ENCODE measurements at regions not wholly inside any gene's neighbourhood (a gene's known extent, or its start where the extent isn't known, plus 50 kb on each side); places are given as distances from the start of the nearest gene placed in this dataset.

DNA sequence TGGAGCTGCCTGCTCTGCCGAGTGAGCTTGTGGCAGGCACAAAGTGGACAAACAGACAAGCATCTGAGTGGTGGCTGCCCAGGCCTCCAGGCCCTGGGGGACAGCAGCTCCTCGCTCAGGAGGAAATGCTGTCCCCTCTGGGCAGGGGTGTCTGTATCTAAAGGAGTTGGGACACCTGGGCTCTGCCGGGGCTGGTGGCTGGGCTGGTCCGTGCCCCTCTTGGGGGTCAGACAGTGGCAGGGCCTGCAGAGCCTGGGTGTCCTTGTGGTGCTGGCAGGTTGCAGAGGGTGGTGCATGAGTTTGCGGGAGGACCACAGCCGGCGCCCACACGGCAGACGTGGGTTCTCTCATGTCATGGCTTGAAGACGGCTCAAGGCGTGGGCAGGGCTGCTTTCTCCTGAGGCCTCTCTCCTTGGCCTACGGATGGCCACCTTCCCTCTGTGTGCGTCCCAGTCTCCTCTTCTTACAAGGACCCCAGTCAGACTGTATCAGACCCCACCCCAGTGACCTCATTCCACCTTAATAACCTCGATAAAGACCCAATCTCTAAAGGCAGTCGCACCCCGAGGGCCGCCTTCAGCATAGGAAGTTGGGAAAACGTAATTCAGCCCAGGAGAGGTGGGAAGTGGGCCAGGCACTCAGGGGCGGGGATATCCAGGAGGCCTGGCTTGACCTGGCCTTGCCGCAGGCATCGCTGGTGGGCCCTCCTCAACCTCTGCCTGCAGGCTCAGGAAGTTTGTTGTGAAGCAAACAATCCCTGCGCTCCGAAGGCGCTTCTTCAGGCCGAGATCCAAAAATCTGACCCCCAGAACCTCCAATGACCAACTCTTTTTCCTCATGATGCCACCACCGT lies 110.0 kb downstream of the KIF26A start:
- no peak for DNase-seq (ENCODE audit: low read depth, low spot score)

DNA sequence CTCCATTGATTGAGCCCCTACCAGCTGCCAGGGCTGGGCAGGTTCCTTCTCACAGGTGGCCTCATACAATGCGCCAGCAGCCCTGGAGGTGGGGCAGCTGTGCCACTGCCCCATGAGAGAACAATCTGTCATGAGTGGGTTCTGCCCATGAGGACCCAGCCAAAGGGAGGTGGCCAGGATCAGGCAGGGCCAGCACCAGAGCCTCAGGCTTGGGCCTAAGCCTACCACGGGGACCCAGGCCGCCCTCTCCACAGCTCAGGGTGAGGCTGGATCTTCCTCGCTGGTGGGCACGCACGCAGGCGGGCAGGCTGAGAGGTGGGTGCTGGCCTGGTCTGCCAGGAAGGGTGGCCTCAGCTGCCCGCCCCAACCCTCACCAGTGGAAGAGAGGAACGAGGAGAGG lies 110.7 kb downstream of the KIF26A start:
- DNase-seq (ENCODE audit: low read depth, low spot score) = no peak
- no peak overlapping the region for H3K4me3 ChIP-seq (ENCODE audit: low read length)

More for the DNA sequence above, 110.0 kb downstream of the KIF26A start:
- H3K4me3 ChIP-seq (ENCODE audit: low read length) = no peak overlapping the region

DNA sequence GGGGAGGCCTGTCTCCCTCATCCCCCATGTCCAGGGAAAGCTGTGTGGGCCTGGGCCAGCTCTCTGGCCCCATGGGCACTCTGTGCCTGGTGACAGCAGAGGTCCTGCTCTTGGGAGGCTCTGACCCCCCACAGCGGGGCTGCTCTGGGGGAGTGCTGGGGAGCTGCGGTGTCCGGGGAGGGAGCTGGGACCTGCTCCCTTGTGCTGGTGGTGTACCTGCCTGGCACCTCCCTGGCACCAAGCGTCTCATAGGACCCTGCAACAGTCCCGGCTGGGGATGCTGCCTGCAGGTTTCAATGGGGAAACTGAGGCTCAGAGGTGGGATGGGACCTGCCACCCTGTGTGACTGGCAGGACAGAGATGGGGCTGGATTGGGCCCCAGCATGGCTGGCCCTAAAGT lies 111.3 kb downstream of the KIF26A start:
- no peak overlapping the region for H3K4me3 ChIP-seq (ENCODE audit: low read length)
- no peak for DNase-seq (ENCODE audit: low read depth, low spot score)

DNA sequence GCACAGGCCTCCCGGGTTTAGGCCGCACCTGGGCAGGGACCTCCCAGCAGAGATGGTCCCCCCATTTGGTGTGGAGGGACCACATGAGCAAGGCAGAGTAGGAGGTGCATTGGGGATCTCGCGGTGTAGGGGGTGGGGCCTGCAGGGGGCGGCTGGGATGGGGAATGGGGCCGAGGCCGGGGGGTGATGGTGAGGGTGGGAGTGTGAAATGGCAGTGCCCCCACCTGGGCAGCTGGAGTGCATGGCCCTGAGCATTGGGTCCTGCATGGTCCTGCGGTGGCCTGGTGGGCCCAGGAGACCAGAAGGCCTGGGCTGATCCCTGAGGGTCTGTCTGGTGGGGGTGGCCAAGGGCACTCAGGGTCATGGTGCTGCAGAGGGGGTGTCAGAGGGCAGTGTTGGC lies 111.8 kb downstream of the KIF26A start:
- H3K4me3 ChIP-seq (ENCODE audit: low read length) = no peak overlapping the region
- DNase-seq (ENCODE audit: low read depth, low spot score) = no peak

DNA sequence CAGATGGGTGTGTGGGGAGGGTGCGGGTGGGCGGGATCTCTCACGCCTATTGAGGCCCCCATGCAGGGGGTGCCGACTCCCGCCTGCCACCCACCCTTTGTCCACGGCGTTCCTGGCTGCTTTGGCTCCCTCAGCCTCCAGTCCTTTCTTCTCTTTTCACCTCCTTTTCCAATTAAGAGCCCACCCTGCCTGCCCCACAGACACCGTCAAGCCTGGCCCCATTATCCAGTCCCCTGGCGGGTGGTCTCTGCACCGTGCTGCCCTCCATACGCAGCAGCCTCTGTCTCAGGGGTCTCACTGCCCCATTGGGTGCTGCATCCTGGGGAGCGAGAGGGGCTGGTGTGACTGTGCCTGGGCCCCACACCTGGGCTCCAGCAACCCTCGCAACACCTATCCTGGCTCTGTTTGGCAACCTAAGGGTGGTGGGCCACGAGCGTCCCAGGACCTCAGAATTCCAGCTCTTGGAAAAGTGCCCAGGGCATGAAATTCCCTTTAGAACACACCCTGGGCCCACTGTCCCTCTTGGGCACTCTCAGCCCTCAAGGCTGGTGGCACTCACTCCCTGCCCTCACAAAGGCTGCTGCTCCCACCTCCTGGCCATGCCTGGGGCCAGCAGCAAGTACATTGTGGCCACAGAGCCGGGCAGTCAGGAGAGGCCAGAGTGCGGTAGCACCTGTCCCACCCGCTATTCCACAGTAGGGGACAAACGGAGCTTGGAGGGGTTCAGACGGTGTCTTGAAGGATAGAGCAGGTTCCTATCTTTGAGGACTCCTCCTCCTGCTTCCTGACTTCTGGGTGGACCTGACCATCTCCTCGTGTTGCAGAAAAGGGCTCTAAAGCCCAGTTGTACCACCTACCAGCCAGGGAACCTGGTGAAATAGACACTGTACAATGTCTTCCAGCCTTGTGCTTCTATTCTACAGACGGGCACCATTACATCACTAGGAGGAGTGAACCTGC lies 114.1 kb downstream of the KIF26A start:
- no peak for DNase-seq (ENCODE audit: low read depth, low spot score)
- no peak overlapping the region for H3K4me3 ChIP-seq (ENCODE audit: low read length)

DNA sequence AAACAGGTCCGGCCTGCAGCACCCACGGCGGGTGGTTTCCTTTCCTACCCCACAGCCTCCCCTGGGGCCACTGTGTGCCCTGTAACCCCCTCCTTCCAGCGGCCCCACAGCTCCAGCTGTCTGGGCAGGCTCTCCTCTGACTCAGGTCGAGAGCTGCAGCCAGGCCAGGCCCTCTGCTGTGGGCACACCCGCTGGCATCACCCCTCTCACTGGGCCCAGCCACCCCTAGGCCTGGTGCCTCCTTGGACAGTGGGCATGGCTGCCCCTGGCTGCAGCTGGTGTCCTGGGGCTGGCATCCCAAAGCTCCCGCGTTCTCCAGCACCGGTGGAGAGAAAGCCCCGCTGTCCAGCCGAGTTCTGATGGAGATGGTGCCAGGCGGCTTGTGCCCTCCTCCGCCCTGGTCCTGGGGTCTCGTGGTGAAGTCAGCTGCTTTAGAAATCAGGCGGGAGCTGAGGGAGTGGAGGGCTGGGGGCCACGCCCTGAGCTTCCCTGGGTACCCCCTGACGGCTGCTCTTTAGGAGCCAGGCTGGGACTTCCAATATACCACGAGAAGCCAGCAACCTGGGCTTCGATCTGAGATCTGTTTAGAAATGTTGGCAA lies 114.9 kb downstream of the KIF26A start:
- no peak overlapping the region for H3K4me3 ChIP-seq (ENCODE audit: low read length)
- no peak for DNase-seq (ENCODE audit: low read depth, low spot score)

DNA sequence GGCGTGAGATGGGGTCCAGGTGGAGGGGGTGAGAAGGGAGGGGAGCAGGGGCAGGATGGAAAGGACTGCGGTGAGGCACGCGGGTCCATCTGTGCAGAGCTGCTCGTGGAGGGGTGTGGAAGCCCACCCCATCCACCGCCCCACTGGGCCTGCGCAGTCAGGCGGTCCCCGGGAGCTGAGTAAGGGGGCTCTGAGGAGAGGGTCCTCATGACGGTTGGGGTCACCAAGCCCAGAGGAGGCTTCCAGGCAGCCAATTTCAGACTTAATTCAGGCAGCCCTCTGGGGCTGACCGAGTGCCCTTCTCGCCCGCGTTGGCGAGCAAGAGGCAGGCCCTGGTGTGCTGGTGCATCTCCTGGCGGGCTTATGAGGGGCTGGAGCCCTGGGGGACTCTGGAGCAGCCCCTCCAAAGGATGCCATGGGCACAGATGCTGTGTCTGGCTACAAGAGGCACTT lies 115.5 kb downstream of the KIF26A start:
- H3K4me3 ChIP-seq (ENCODE audit: low read length) = no peak overlapping the region
- DNase-seq (ENCODE audit: low read depth, low spot score) = no peak

DNA sequence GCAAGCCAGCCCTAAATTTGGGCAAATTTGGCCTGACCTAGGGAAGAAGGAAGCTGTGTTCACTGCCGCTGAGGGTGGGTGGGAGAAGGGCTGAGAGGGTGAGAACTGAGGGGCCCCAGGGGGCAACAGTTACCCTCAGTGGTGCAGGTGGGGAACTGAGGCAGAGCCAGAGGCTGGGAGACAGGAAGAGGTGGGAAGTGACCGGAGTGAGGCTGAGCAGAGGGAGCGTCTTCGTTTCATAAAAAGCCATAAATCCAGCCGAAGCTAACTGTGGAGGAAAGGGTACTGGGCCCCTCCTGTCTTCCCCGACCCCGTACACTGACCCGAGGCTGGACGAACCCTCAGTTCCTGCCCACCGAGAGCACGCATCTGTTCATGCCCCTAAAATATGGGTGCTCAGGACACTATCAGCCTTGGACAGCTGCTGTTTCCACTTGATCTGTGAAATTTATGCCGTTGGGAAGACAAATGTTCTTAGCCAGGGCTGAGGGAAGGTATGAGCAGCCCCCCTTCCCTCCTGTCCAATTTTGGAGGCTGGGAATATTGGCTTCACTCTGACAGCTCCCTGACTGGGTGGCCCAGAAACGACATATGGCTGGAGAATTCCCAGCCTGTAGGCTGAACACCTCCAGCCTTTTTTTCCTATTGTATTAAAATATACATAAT lies 116.5 kb downstream of the KIF26A start:
- H3K4me3 ChIP-seq (ENCODE audit: low read length) = no peak overlapping the region
- DNase-seq (ENCODE audit: low read depth, low spot score) = no peak

DNA sequence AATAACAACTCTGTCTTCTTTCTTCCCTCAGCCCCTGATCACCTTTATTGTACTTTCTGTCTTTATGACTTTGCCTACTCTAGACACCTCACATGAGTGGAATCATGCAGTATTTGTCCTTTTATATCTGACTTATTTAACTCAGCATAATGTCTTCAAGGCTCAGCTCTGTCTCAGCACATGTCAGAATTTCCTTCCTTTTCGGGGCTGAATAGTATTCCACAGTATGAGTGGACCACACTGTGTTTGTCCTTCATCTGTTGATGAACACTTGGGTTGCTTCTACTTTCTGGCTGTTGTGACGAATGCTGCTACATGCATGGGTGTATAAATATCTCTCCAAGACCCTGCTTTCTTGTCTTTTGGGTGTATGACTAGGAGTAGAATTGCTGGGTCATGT lies 117.6 kb downstream of the KIF26A start:
- H3K4me3 ChIP-seq (ENCODE audit: low read length) = no peak overlapping the region
- no peak for DNase-seq (ENCODE audit: low read depth, low spot score)

DNA sequence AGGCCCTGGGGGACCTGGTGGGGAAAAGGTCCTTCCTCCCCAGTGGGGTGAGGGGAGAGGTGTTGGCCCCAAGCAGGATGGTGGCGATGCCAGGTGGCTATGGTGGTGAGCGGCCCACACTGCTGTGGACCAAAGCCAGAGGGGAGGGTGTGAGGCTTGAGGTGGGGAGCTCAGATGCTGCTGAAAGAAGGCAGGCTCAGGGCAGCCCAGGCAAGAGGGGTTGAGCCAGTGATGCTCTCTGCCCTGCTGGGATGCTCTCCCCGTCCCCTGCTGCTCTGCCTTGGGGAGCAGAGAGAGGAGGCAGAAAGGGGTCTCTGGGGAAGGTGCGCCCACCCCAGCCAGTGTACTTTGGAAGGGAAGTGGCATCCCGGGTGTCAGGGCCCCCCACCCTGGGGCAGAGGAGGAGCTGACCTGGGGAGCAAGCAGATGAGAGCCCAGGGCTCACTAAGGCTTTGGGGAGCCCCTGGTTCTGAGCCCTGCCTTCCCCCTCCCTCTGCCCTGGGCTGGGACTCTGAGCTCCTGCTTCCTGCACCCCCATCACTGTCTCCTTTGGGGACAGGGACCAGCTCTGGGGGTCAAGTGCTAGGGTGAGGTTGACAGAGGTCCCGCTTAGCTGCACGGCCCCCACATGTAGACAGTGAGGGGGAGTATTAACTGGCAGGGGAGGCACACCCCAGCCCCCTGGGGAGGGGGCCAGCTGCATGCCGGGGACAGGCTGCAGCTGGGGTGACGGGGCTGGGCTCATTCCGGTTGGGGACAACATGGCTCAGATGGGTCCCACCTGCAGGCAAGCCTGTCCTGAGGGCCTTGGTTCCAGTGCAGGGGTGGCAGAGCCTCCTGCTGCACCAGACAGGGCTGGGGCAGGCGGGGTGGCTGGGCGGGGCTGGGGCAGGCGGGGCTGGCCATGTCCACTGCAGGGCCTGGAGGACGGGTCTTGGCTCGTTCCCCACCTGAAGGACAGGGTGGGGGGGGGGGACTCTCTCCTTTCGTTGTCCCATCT lies 124.4 kb downstream of the KIF26A start:
- no peak overlapping the region for H3K4me3 ChIP-seq (ENCODE audit: low read length)
- no peak for DNase-seq (ENCODE audit: low read depth, low spot score)

DNA sequence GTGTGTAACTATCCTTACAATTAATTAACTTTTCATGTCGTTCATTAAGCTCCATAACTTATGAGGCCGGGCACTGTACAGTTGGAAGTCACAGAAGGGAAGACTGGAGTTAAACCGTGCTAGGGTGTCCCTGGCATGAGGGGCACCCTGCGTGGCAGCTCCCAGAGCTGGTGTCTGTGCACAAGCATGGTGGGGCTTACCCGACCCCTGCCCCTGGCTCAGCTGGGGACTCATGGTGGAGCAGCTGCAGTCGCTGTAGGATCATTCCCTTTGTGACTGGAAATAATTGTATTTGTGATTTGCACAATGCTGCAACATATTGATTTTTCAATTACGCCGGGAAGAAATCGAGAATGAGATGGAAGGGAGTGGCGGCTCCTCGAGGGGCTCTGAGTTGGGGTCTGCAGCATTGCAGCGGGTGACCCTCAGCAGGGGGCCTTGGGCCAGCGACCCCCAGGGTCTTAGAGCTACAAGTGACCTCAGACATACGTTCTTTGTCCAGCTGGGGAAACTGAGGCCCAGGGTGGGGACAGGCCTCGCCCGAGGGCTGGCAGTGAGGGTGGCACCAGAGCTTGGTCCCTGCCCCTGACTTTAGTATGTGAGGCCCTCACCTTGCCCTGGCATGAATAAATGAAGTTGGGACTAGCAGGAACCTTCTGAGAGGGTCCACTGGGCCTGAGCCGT lies 125.4 kb downstream of the KIF26A start:
- DNase-seq (ENCODE audit: low read depth, low spot score) = no peak
- no peak overlapping the region for H3K4me3 ChIP-seq (ENCODE audit: low read length)

DNA sequence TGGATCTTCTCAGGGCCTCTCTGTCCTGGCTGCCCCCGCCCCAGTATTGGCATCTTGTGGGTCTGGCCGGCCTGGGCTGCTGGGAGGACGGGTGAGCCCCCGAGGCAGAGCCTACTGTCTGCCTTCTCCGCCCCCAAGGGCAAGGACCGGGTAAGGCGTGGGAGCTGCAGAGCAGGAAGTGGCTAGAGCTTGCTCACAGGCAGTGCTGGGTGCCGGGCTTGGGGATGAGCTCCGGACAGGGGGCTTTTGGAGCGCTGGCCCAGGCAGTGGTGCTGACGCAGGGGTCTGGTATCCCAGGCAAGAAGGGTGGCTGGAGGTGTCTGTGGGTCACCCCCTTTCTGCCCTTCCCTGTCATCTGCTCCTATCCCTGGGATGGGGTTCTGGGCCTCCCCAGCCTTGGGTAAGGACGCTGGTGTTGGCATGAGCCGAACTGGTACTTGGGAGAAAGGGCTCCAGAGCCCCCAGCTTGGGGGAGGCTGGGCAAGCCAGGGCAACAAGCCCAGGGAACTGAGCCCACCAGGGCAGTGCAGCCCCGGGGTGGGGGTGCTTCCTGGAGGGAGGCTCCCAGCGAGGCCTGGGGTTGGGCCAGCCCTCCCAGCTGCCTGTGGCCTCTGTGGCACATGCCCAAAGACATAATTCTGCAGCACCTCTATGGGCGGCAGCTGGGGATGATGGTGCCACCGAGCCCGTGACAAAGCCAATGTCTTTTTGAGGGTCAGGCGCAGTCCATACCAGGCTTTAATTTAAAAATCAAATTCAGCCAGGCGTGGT lies 126.3 kb downstream of the KIF26A start:
- no peak overlapping the region for H3K4me3 ChIP-seq (ENCODE audit: low read length)
- DNase-seq (ENCODE audit: low read depth, low spot score) = no peak

DNA sequence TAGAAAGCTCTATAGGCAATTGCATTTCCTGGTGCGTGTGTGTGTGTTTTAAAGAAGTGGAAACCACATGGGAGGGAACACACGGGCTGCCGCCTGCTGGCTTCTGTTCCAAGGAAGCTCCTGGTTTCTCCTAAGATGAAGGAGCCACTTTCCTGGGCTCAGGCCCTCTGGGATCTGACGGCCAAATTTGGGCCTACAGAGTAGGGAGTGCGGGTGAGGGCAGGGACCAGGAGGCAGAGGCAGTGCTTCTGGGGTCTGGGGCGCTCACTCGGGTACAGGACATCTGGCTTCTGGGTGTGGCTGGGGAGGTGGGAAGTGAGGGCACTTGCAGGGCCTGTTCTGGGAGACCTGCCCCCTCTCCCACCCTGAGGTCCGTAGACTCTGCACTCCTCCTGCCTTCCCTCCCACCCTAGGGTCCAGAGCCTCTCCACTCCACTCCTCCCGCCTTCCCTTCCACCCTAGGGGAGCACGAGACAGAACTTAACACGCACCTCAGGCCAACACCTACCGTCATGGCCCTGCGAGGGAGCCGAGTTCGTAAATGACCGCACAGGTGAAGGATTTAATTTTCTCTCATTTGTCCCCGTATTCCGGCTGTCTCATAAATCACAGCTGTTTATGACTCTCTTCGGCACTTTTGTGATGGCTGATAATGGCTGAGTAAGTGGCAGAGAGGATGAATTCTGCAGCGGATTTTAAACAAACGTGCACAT lies 127.7 kb downstream of the KIF26A start:
- no peak for DNase-seq (ENCODE audit: low read depth, low spot score)

DNA sequence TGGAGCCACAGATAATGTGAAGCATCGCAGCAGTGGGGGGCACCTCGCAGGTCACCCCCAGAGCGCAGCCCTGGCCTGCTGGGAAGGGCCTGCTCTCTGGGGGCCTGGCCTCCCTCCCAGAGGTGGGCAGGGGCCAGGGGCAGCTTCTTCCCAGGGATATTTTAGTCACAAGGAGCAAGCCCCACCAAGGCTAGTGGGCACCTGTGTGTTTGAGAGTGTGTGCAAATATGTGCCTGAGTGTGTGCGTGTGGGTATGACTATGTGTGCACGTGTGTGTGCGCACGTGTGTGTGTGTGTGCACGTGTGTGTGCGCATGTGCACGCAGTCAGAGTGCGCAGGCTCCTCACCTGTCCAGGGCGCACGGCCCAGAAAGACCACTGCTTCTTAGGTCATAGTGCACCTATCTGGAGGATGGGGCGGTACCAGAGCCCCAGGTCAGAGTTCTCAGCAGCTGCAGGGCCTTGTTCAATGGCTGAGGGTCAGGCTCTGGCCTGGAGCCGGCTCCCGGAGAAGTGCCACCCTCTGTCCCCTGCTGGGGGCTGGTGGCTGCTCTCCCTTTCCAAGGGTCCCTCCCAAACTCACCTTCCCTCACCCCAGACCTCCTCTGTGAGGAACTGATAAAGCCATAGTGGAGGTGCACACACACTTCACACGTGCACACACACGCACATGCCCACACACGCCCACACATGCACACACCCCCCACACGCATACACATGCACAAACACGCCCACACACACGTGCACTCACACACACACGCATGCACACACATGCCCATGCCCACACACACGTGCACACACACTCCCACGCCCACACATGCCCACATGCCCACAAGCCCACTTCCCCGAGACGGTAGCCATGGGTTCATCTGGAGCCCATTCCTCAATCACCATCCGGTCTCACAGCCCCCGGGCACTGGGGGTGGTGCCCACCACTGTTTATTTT lies 128.5 kb downstream of the KIF26A start:
- no peak for DNase-seq (ENCODE audit: low read depth, low spot score)
- no peak overlapping the region for H3K4me3 ChIP-seq (ENCODE audit: low read length)

More for the DNA sequence above, 127.7 kb downstream of the KIF26A start:
- no peak overlapping the region for H3K4me3 ChIP-seq (ENCODE audit: low read length)

DNA sequence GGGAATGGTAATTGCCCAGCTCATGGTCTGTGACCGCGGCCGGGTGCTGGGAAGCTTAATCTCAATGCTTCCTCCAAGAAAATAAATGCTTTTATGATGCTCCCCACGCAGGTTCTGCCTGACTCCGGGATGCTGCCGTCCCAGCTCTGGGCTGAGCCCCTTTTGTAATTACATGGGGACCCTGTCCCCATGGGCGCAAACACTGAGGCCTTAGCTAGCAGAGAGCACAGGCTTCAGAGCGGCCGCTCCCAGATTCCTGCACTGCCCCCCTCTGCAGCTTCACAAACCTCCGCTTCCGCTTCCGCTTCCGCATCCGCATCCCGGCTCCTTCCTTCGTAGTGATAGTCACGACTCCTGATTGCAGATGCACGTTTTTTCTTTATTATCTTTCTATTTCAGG lies 129.5 kb downstream of the KIF26A start:
- no peak overlapping the region for H3K4me3 ChIP-seq (ENCODE audit: low read length)
- DNase-seq (ENCODE audit: low read depth, low spot score) = no peak
